Activated CD4-positive, CD25-positive, alpha-beta regulatory T cell treated with anti-CD3 and anti-CD28 coated beads, Interleukin-2, amount 50 U/mL, for 24 hours (primary cell): ENCODE measurements at regions not wholly inside any gene's neighbourhood (a gene's known extent, or its start where the extent isn't known, plus 50 kb on each side); places are given as distances from the start of the nearest gene placed in this dataset.

Experiments
- ATAC-seq, 2 donors: fragments of 150-1000 bp; cut with Tn5 transposase; one replicate each; pipeline ENCODE4 v1.10.0; 2021; ENCODE audit warnings: mild to moderate bottlenecking in 1 of 2, moderate library complexity in 1 of 2

DNA sequence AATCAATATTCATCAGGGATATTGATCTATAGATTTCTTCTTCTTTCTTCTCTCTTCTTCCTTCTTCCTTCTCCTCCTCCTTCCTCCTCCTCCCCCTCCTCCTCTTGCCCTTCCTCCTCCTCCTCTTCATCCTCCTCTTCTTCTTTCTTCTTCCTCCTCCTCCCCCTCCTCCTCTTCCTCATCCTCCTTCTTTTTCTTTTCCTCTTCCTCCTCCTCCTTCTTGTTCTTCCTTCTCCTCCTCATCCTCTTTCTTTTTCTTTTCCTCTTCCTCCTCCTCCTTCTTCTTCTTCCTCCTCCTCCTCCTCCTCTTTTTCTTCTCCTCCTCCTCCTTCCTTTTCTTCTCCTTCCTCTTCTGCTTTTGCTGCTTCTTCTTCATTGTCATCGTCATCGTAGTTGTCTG, 52.4 kb upstream of the SERINC1 start:
- ATAC-seq = no peak

DNA sequence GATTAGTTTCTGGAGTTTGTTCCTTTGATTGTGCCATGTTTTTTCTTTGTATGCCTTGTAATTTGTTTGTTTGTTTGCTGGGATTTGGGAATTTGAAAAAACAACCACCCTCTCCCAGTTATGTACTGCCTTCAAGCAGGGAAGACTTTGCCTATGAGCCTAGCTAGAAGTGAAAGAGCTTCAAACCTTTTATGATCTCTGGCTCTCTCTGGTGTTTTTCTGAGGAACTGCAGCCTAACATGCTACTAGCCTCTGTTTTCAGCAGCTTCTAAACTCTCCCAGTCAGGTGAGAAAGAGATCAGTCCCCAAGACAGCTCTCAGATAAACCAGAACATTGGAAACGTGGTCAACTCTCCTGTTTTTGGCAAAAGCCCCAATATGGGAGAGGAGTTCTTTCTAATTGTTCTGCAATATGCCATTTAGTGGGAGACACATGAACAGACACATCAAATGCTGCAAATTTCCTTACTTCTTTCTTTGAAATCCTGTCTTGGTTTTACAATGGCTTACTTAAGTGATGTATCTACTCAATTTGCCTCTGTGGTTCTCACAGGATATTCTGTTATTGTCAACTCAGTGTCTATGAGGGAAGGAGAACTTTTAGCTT, 58.9 kb upstream of the SERINC1 start:
- peak; percentile 61 to 64 for ATAC-seq

DNA sequence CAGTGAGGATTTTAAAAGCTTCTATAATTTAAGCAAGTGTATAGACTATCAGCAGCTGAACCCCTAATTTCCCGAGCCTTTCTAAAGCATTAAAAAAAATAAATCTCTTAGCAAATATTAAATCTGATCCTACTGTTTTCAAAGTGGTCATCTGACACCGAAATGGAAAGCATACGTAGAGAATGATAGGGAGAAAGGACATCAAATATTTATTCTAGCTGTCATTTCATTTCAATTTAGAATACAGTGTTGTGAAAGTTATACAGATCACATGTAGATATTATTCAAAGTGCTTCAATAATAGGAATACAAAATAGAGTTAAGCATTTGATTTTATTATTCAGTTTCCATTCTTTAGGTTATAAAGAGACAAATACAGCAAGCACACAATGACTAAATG, 61.9 kb upstream of the PKIB start:
- ATAC-seq = no peak

DNA sequence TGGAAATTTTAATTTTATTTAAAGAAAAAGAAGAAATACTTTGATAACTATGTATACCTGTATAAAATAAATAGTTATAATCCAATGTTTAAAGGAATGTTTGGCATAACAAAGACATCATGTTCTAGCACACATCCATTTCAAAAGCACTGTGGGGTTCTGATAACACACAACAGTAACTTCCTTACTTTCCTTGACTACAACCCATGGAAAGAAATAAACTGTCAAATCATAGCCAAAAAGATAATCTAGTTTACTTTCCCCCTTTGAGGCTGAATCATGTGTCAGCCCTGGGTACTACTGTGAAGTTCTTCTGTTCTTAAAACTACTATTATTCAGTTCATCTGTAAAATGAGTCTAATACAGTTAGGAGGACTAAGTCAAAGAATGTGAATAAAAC, 61.4 kb upstream of the PKIB start:
- no peak for ATAC-seq

DNA sequence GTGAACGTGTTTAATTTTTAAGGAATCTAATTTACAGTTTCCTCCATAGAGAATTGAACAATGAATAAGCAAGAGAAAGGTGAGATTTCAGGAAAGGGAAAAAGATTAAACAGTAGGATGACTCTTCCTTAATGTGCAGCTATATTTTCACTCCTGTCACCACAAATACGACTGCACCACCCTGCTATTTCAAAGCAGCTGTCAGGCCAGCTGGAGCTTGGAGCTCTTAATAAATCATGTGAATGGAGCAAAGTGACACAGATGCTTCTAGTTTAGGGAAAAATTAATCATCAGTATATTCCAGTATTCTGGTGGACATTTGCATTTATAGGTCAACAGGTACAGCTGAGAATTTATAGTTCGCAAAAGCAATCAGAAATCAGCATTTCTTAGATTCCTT, 56.5 kb upstream of the PKIB start:
- no peak for ATAC-seq

DNA sequence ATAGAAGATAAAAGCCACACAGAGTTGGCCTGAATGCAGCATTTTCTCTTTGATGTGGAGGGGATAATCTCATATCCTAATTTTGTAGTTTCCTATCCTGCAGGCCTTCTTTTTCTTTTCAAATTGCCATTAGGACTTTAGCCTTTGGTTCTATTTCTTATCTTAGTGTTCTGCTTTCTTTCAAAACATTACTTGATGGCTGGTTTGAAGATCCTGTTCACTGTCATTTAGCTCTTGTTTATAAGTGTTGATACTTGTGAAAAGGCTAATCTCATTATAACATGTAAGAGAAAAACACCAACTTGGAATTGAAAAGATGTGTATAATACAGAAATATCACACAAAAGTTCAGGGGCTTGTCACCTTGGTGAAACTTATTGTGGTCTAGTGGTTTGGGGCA, 54.6 kb upstream of the PKIB start:
- no peak for ATAC-seq

DNA sequence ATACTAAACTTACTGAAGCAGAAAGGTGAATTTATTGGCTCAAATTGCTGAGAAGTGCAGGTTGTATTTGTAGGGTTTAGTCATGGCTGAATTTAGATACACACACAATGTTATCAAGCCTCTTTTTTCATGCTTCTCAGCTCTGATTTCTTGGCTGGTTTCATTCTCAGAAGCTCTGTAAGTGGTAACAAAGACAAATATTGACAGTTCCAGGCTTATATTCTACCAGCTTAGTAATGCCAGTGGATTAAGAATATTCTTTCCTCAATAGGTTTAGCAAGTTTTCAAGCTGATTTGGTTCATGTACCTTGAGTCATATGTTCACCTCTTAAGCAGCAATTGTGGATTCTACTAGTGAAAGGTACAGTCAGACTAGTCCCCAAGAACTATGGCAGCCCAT, 52.1 kb upstream of the PKIB start:
- no peak for ATAC-seq
